MG63 (cell line): ENCODE measurements at regions not wholly inside any gene's neighbourhood (a gene's known extent, or its start where the extent isn't known, plus 50 kb on each side); places are given as distances from the start of the nearest gene placed in this dataset.
A peak's percentile ranks its signal among the peaks of the same experiment; 100 is the strongest.

Experiments used
- DNase-seq: peaks from one replicate; pipeline ENCODE4 v3.0.0-alpha.2; 2020
- H3K27me3 ChIP-seq: fragments of 250-450 bp; sonication (Bioruptor Pico); 2 replicates; pipeline ENCODE4 v1.5.1; 2020; ENCODE audit warnings: mild to moderate bottlenecking, moderate library complexity
- H3K36me3 ChIP-seq: fragments of 250-450 bp; sonication (Bioruptor Pico); 2 replicates; pipeline ENCODE4 v1.5.1; 2020; ENCODE audit warnings: mild to moderate bottlenecking, moderate library complexity
- H3K4me3 ChIP-seq: fragments of 250-450 bp; sonication (Bioruptor Pico); 2 replicates; pipeline ENCODE4 v1.5.1; 2020; ENCODE audit warnings: mild to moderate bottlenecking, moderate library complexity
- H3K9me3 ChIP-seq: fragments of 250-450 bp; sonication (Bioruptor Pico); 2 replicates; pipeline ENCODE4 v1.5.1; 2020; ENCODE audit warnings: mild to moderate bottlenecking, moderate library complexity

GRCh38 chr5:123882319-123882964 is 370.5 kb downstream of the CSNK1G3 start:
- Histone ChIP-seq H3K4me3 (peak overlapping the region; percentile 20), H3K27me3 (no peaks in the 10 kb centered on the region), H3K36me3 (no peaks in the 10 kb centered on the region), H3K9me3 (no peaks in the 10 kb centered on the region)
- DNase-seq = no peak

DNA sequence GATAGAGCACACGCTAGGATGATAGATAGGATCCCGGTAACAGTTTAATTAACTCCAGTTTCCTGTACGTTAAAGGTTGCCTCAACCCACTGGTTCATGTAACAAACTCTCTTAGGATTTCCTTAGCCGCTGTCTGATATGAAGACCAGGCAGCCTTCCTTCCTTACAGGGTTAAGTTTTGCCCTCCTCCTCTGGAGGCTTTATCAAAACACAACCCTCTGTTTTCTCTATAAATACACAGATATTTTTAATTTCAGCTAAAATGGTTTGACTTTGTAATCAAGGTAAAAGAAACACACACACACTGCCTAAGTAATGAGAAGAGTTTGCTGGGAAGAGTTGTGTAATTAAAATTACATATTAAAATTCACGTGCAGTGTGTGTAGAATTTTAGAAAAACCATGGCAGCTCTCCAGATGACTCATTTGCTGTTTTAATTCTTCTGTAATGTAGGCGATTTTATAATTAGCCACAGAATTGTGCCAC is 369.8 kb downstream of the CSNK1G3 start:
- H3K4me3 ChIP-seq = no peak overlapping the region
- H3K27me3 ChIP-seq = no peaks in the 10 kb centered on the region
- H3K36me3 ChIP-seq = no peaks in the 10 kb centered on the region
- DNase-seq = no peak
- no peaks in the 10 kb centered on the region for H3K9me3 ChIP-seq

DNA sequence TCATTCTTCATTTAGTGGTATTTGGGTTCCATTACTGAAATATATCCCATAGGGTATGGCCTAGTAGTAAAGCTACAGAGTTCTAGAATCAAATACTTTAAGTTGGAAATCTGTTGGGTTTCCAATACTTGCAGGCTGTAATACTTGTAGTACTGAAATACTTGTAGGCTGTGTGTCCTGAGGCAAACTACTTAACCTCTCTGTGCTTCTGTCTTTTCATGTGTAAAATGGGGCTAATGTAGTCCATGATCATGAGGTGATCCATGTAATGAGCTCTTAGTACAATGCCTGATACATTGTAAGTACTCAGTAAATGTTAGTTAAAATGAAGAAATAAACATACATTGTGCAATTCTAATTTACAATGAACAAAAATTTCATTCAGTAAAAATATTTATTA is 368.9 kb downstream of the CSNK1G3 start:
- Histone ChIP-seq H3K9me3 (no peaks in the 10 kb centered on the region), H3K4me3 (no peak overlapping the region), H3K27me3 (no peaks in the 10 kb centered on the region), H3K36me3 (no peaks in the 10 kb centered on the region)
- DNase-seq = no peak

DNA sequence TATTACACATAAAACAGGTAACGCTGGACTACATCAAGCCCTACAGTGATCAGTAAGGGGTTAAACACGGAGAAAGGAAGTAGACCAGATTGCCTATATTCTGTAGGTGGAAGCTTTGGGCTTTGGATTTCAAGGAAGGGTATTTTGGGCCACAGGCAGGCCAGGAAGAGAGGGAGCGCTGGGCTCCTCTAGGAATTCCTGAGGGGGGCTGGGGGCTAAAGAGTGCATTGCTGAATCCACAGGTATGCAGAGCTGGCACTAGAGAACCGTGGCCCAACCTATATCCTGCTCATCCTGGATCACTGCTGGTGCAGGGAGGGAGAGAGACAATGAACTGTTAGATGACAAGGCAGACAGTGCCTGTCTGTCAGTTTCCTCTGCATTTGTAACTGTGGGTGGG is 367.1 kb downstream of the CSNK1G3 start:
- Histone ChIP-seq H3K9me3 (no peaks in the 10 kb centered on the region), H3K36me3 (no peaks in the 10 kb centered on the region), H3K4me3 (no peak overlapping the region), H3K27me3 (no peaks in the 10 kb centered on the region)
- DNase-seq = no peak

DNA sequence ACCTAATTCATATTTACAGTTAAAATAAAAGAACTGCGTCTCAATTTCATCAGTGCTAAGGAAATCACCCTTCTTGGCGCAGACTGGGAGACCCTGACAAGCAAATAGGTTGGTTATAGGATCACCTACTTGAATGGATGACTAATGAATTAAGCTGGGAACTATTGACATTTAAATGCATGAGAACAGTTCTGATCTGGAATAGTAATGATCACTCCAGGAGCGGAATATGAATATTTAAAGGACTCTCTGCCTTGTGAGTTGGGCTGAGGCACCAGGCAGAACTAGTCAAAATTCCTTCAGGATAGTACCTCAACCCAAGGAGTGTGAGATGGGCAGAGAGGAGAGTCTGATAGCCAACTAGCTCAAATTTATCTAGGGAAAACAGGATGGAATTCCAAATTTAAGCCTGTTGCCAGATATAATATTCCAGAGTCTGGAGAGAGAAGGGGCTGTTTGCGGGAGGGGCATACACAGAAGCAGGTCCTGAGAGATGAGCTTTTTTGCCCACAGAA is 364.4 kb downstream of the CSNK1G3 start:
- no peak for DNase-seq
- Histone ChIP-seq H3K9me3 (no peaks in the 10 kb centered on the region), H3K36me3 (no peaks in the 10 kb centered on the region), H3K4me3 (no peak overlapping the region), H3K27me3 (no peaks in the 10 kb centered on the region)

DNA sequence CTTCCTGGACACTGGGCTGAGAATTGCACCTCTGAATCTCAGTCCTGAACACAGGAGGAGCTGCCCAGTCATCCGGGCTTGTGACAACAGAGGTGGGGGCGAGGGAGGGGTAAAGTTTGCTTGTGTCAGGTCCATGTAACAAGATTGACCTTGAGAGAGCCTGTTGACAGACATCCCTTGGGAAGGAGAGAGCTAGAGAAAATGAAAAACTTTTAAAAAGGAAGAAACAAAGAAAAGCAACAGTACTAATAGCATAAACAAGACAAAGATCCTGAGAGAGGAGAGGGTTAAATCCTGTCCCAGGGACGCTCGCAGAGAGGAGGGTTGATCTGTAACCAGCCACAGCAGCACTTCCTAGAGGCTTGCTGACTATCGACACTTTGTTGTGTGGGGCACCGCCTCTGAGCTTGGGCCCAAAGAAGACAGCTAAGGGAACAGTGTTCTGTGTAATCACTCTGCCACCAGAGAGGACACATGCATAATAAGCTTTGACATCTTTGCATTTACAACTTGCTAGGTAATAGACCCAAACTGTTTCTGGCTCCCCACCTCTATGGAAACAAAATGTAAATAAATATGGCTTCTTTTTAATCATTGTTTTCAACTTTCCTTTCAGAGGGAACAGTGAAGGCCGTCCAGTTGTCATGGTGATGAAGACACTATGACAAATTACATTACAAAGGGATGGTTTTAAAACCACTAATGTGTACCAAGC is 363.7 kb downstream of the CSNK1G3 start:
- Histone ChIP-seq H3K9me3 (no peaks in the 10 kb centered on the region), H3K27me3 (no peaks in the 10 kb centered on the region), H3K36me3 (no peaks in the 10 kb centered on the region), H3K4me3 (no peak overlapping the region)
- no peak for DNase-seq

GRCh38 chr5:123874600-123875201 is 362.7 kb downstream of the CSNK1G3 start:
- H3K4me3 ChIP-seq = no peak overlapping the region
- H3K36me3 ChIP-seq = no peaks in the 10 kb centered on the region
- no peaks in the 10 kb centered on the region for H3K9me3 ChIP-seq
- H3K27me3 ChIP-seq = no peaks in the 10 kb centered on the region
- DNase-seq = no peak

- DNase-seq = no peak
- Histone ChIP-seq H3K36me3 (no peaks in the 10 kb centered on the region), H3K27me3 (no peaks in the 10 kb centered on the region), H3K4me3 (no peak overlapping the region), H3K9me3 (no peaks in the 10 kb centered on the region)
These were observed 361.9 kb downstream of the CSNK1G3 start for GRCh38 chr5:123873846-123874245.

DNA sequence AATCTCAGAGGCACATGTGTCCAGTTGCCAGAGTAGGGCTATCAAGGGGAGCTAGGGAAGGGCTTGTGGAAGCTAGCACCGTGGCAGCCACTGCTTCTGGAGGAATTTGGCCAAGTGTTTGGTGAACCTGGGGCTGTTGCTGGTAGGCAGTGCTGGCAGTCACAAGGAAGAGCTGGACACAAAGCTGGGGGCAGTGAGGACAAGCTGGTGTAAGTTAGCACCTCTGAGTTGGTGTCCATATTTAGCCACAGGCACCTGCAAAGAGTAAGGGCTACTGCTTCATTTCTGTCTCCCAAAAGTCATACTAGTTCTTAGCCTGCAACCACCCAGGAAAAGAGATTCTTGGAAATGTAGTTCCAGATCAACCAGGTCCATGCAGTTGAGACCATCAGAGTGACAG is 359.4 kb downstream of the CSNK1G3 start:
- no peak overlapping the region for H3K4me3 ChIP-seq
- no peak for DNase-seq
- H3K9me3 ChIP-seq = no peaks in the 10 kb centered on the region

DNA sequence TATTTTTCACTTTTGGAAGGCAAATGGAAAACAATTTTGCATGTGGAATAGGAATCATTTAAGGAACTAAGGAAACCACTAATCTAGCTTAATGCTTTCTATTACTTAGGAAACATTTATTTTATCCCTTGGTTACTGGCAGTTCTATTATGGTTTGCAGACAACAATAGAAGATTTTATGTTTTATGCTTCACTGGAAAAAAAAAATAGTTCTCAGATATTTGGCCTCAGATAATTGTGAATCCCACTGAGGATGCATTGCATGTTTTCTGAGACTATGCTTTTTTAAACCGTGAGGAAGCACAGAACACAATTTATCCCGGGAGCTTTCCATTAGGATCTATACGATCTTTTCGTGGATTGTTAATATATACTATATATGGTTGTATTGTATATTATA is 356.9 kb downstream of the CSNK1G3 start:
- H3K36me3 ChIP-seq = no peaks in the 10 kb centered on the region
- no peak overlapping the region for H3K4me3 ChIP-seq
- H3K9me3 ChIP-seq = no peaks in the 10 kb centered on the region
- no peak for DNase-seq
- H3K27me3 ChIP-seq = no peaks in the 10 kb centered on the region

More for the DNA sequence above, 359.4 kb downstream of the CSNK1G3 start:
- Histone ChIP-seq H3K27me3 (no peaks in the 10 kb centered on the region), H3K36me3 (no peaks in the 10 kb centered on the region)

- DNase-seq = no peak
- Histone ChIP-seq H3K27me3 (no peaks in the 10 kb centered on the region), H3K4me3 (no peak overlapping the region), H3K36me3 (no peaks in the 10 kb centered on the region), H3K9me3 (no peaks in the 10 kb centered on the region)
These were observed 356.3 kb downstream of the CSNK1G3 start for GRCh38 chr5:123868267-123868666.

DNA sequence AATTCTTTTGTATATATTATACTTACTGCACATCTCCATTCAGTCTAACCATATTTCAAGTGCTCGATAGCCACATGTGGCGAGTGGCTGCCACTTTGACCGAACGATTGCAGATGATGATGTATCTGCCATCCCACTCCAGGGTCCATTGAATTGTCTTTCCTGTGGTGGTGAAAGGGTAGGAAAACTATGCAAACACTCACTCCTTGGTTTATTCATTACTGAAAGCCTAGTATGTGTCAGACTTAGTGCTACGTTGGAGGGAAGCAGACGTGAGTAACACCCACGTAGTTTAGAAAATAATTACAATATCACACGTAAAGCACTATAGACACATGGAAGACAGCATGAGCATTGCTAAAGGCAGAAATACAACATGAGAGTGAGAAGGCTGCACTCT is 353.7 kb downstream of the CSNK1G3 start:
- Histone ChIP-seq H3K9me3 (no peaks in the 10 kb centered on the region), H3K36me3 (no peaks in the 10 kb centered on the region), H3K4me3 (no peak overlapping the region), H3K27me3 (no peaks in the 10 kb centered on the region)
- no peak for DNase-seq

GRCh38 chr5:123864578-123864977 is 352.6 kb downstream of the CSNK1G3 start:
- no peak for DNase-seq

DNA sequence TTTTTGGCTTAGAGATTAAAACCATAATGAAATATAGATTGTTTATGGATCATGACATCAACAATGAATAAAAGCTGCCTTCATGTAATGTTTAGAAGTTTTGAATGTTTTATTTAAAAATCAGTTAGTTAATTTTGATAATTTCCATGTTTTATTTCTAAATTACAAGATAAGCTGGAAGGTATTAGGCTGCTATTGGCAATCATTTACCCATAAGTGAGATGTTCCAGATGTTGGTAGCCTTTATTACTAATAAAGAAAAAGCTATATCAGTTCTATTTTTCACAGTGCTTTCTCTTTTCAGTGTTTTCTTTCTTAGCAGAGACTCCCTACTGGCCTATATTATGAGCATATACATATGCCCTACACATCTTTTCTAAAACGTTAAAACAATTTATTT is 347.0 kb downstream of the CSNK1G3 start:
- no peak overlapping the region for H3K4me3 ChIP-seq
- H3K27me3 ChIP-seq = no peaks in the 10 kb centered on the region
- no peaks in the 10 kb centered on the region for H3K36me3 ChIP-seq
- H3K9me3 ChIP-seq = no peaks in the 10 kb centered on the region
- no peak for DNase-seq

More at GRCh38 chr5:123864578-123864977, 352.6 kb downstream of the CSNK1G3 start:
- Histone ChIP-seq H3K36me3 (no peaks in the 10 kb centered on the region), H3K9me3 (no peaks in the 10 kb centered on the region), H3K4me3 (no peak overlapping the region), H3K27me3 (no peaks in the 10 kb centered on the region)

DNA sequence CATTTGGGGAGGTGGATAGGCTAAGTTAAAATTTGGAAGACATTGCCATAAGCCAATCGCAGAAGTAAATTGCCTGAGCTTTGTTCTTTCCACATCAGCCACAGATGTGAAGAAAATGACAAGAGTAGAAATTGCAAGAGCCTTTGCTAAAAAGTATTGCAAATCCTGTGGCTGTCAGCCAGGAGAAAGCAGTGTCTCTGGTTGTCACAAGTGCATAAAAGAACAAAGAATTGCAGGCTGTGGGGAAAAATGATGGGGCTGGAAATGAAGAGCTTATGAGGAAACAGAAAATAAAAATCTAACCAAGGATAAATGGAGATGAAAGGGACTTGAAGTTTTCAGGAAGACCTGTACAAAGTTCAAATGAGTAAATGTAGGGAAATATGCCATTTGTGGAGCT is 344.8 kb downstream of the CSNK1G3 start:
- Histone ChIP-seq H3K9me3 (no peaks in the 10 kb centered on the region), H3K4me3 (no peak overlapping the region), H3K36me3 (no peaks in the 10 kb centered on the region), H3K27me3 (no peaks in the 10 kb centered on the region)
- no peak for DNase-seq

GRCh38 chr5:123855609-123856008 is 343.6 kb downstream of the CSNK1G3 start:
- Histone ChIP-seq H3K4me3 (no peak overlapping the region), H3K36me3 (no peaks in the 10 kb centered on the region), H3K9me3 (no peaks in the 10 kb centered on the region), H3K27me3 (no peaks in the 10 kb centered on the region)
- DNase-seq = no peak

DNA sequence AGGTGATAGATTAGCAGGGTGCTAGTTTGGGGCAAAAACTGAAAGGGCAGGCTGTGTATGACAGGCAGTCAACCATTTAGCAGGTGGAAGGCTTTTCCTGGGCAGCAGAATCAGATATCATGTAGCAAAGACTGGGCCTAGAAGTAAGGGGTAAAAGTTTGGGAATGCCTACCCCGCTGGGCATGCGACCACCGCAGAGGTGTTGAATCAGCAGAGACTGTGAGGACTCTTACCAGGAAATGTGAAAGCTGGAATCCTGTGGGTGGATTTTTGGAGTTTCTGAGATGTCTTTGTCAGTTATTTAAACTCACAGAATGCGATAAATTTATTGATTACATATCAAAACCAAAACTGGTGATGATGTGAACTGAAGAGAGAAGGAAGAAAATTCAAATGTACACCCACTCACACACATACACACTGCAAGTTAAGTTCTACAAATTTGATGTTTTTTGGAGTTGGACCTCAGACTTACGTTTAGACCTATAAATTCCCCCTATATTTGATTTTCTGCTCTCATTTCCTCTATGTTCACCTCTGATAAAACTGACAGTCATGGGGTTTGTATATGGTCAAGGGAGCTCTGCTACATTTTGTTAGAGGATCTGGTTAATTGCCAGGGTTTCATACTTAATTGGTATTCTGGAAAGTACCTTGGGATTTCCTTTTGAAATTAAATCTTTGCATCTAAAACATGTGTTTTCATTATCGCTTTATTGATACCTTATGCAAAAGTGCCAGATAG is 333.6 kb downstream of the CSNK1G3 start:
- Histone ChIP-seq H3K27me3 (no peaks in the 10 kb centered on the region), H3K9me3 (peaks cover 3% of the 10 kb centered on the region; the same call in 1 of the 2 replicates), H3K4me3 (no peak overlapping the region), H3K36me3 (no peaks in the 10 kb centered on the region)
- no peak for DNase-seq
